Esophagus squamous epithelium (tissue), 4 donors: ENCODE measurements at regions not wholly inside any gene's neighbourhood (a gene's known extent, or its start where the extent isn't known, plus 50 kb on each side); places are given as distances from the start of the nearest gene placed in this dataset.

Source experiments
- CTCF ChIP-seq, 6 experiments: fragments of 450-650 bp in 4 of 6; fragments of 200-600 bp in 2 of 6; sonication (generic) in 2 of 6; IDR thresholded peaks; one replicate each; pipeline ENCODE4 v1.5.1; 2016 to 2019; ENCODE audit warnings: antibody characterized with exemption in 6 of 6, mild to moderate bottlenecking in 4 of 6, moderate library complexity in 4 of 6
- POLR2A ChIP-seq, 4 donors: fragments of 450-650 bp; IDR thresholded peaks; one replicate each; pipeline ENCODE4 v1.6.1; 2017; ENCODE audit warnings: antibody characterized with exemption in 4 of 4, mild to moderate bottlenecking in 4 of 4, moderate library complexity in 3 of 4

- TF ChIP-seq CTCF (IDR thresholded peaks at IDR 0.05): no peak
- TF ChIP-seq POLR2A (IDR thresholded peaks at IDR 0.05): no peak
Measured at GRCh38 chr12:118513611-118514010, 137.3 kb downstream of the SUDS3 start.
